PC-3 (cell line): ENCODE measurements at regions not wholly inside any gene's neighbourhood (a gene's known extent, or its start where the extent isn't known, plus 50 kb on each side); places are given as distances from the start of the nearest gene placed in this dataset.

ENCODE experiments used
- ATAC-seq: fragments of 200-7000 bp; cut with Tn5 transposase; 2 replicates; pipeline ENCODE4 v1.9.1; 2020; ENCODE audit warnings: mild to moderate bottlenecking, moderate library complexity
- BruUV-seq: library from RNA; stranded (reverse); fragments of 400-500 nt; replicated peaks from 2 replicates; lab custom pipeline; 2021; lab: Mats Ljungman, UMichigan
- CTCF ChIA-PET: fragments of 300-600 bp; sonication (Branson Sonifier 250); formaldehyde crosslinking; loops from one replicate; lab custom pipeline; 2022; ENCODE audit warnings: antibody characterized with exemption; lab: Charles Lee
- POLR2A ChIA-PET: fragments of 300-600 bp; sonication (Branson Sonifier 250); formaldehyde crosslinking; loops from one replicate; lab custom pipeline; 2022; ENCODE audit warnings: antibody characterized with exemption; ENCODE audit not compliant: unreplicated experiment; lab: Charles Lee
- DNase-seq: peaks from one replicate; pipeline ENCODE4 v3.0.0-alpha.2; 2015
- H2AFZ ChIP-seq: fragments of 300-600 bp; sonication (generic); 2 replicates; pipeline ENCODE4 v1.6.0; 2016; ENCODE audit warnings: antibody characterized with exemption, low read length
- H3F3A ChIP-seq: fragments of 300-600 bp; sonication (generic); one replicate; pipeline ENCODE4 v1.6.0; 2017; ENCODE audit warnings: antibody characterized with exemption, low read length, control low read depth, mild to moderate bottlenecking; ENCODE audit not compliant: unreplicated experiment
- H3K27ac ChIP-seq: fragments of 300-600 bp; sonication (generic); 2 replicates; pipeline ENCODE4 v1.5.1; 2016; ENCODE audit warnings: mild to moderate bottlenecking, low read length
- H3K27me3 ChIP-seq: fragments of 300-600 bp; sonication (generic); 2 replicates; pipeline ENCODE4 v1.6.1; 2016; ENCODE audit warnings: low read length, mixed read lengths
- H3K36me3 ChIP-seq: fragments of 300-600 bp; sonication (generic); 2 replicates; pipeline ENCODE4 v1.6.1; 2016; ENCODE audit warnings: low read depth, mixed run types, low read length, mixed read lengths
- H3K4me1 ChIP-seq: fragments of 300-600 bp; sonication (generic); 2 replicates; pipeline ENCODE4 v1.5.1; 2016; ENCODE audit warnings: low read length; ENCODE audit not compliant: insufficient read depth
- H3K4me2 ChIP-seq: fragments of 300-600 bp; sonication (generic); 2 replicates; pipeline ENCODE4 v1.6.0; 2016; ENCODE audit warnings: low read length
- H3K4me3 ChIP-seq: fragments of 300-600 bp; sonication (generic); 2 replicates; pipeline ENCODE4 v1.5.1; 2016; ENCODE audit warnings: mild to moderate bottlenecking, low read length, mixed read lengths
- H3K79me2 ChIP-seq: fragments of 300-600 bp; sonication (generic); 2 replicates; pipeline ENCODE4 v1.6.1; 2017; ENCODE audit warnings: low read length, mixed read lengths
- H3K9ac ChIP-seq: fragments of 300-600 bp; sonication (generic); 2 replicates; pipeline ENCODE4 v1.6.0; 2016; ENCODE audit warnings: mild to moderate bottlenecking, low read length
- H3K9me2 ChIP-seq: fragments of 300-600 bp; sonication (generic); replicated peaks from 2 replicates; pipeline ENCODE4 v1.6.1; 2016; ENCODE audit warnings: mixed run types, low read length, mixed read lengths
- H3K9me3 ChIP-seq: fragments of 300-600 bp; sonication (generic); 2 replicates; pipeline ENCODE4 v1.6.1; 2016; ENCODE audit warnings: low read length, mixed read lengths
- H4K20me1 ChIP-seq: fragments of 300-600 bp; sonication (generic); 2 replicates; pipeline ENCODE4 v1.6.1; 2016; ENCODE audit warnings: low read length, mixed read lengths
- EZH2 ChIP-seq: fragments of 300-600 bp; sonication (generic); IDR thresholded peaks from one replicate; pipeline ENCODE4 v1.6.1; 2017; ENCODE audit warnings: antibody characterized with exemption, mild to moderate bottlenecking, low read length; ENCODE audit not compliant: unreplicated experiment
- EZH2phosphoT487 ChIP-seq: fragments of 300-600 bp; sonication (generic); IDR thresholded peaks from 2 replicates; pipeline ENCODE4 v1.6.1; 2018; ENCODE audit warnings: mild to moderate bottlenecking, antibody characterized with exemption, low read length, borderline replicate concordance
- intact Hi-C: fragments of 100-400 bp; cut with micrococcal nuclease; formaldehyde crosslinking; loops from 2 replicates; pipeline ENCODE4 v1.9.0; 2023
- TF ChIP-seq, protein P1 (sequence below): fragments of 300-600 bp; sonication (generic); conservative IDR thresholded peaks from 2 replicates; pipeline ENCODE4 v1.5.1; 2017; ENCODE audit warnings: antibody characterized with exemption, low read depth, mild to moderate bottlenecking, low read length

DNA sequence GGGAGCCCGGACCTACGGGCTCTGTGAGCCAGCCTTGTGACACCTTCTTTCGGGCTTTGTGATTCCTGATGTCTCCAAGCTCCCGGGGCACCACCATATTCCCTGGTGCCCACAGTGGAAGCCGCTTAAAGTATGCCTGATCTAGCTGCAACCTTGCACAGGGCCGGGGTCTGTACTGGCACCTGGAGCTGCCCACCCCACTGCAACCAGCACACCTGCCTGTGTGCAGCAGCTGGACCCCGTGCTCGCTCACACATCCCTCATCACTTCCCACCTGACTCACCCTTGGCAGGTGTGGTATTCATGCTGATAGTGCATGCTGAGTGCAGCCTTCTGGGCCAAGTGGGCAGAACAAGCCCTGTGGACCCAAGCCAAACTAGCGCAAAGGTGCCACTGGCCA, 1981.1 kb upstream of the PCDH20 start:
- Histone ChIP-seq H3F3A (no peaks in the 10 kb centered on the region), H2AFZ (no peak overlapping the region), H3K27me3 (no peaks in the 10 kb centered on the region), H3K9me3 (no peaks in the 10 kb centered on the region), H3K79me2 (no peaks in the 10 kb centered on the region), H3K9ac (no peak overlapping the region), H3K4me3 (no peak overlapping the region), H3K36me3 (no peaks in the 10 kb centered on the region), H3K27ac (no peak overlapping the region), H4K20me1 (no peaks in the 10 kb centered on the region), H3K9me2 (no peaks in the 10 kb centered on the region), H3K4me1 (no peaks in the 10 kb centered on the region), H3K4me2 (no peak overlapping the region)
- BruUV-seq = no TSS peak
- ChIA-PET POLR2A (no interaction called here), CTCF (no interaction called here)
- DNase-seq = no peak
- no peak for ATAC-seq
- TF ChIP-seq EZH2phosphoT487 (no peak), EZH2 (no peak)
- TF ChIP-seq, protein P1, sequence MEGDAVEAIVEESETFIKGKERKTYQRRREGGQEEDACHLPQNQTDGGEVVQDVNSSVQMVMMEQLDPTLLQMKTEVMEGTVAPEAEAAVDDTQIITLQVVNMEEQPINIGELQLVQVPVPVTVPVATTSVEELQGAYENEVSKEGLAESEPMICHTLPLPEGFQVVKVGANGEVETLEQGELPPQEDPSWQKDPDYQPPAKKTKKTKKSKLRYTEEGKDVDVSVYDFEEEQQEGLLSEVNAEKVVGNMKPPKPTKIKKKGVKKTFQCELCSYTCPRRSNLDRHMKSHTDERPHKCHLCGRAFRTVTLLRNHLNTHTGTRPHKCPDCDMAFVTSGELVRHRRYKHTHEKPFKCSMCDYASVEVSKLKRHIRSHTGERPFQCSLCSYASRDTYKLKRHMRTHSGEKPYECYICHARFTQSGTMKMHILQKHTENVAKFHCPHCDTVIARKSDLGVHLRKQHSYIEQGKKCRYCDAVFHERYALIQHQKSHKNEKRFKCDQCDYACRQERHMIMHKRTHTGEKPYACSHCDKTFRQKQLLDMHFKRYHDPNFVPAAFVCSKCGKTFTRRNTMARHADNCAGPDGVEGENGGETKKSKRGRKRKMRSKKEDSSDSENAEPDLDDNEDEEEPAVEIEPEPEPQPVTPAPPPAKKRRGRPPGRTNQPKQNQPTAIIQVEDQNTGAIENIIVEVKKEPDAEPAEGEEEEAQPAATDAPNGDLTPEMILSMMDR = no peak
- intact Hi-C loops = no loop called here

DNA sequence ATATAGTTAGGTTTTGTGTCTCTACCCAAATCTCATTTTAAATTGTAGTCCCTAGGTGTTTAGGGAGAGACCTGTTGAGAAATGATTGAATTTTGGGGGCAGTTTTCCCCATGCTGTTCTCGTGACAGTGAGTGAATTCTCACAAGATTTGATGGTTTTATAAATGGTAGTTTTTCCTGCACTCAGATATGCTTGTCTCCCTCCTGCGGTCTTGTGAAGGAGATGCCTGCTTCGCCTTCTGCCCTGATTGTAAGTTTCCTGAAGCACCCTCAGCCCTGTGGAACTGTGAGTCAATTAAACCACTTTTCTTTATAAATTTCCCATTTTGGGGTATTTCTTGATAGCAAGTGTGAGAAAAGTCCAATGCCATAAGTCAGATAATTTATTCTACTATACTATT, 1977.5 kb upstream of the PCDH20 start:
- Histone ChIP-seq H3F3A (no peaks in the 10 kb centered on the region), H3K4me2 (no peak overlapping the region), H3K27me3 (no peaks in the 10 kb centered on the region), H3K4me1 (no peaks in the 10 kb centered on the region), H3K36me3 (no peaks in the 10 kb centered on the region), H3K9ac (no peak overlapping the region), H3K9me3 (no peaks in the 10 kb centered on the region), H2AFZ (no peak overlapping the region), H3K79me2 (no peaks in the 10 kb centered on the region), H4K20me1 (no peaks in the 10 kb centered on the region), H3K9me2 (no peaks in the 10 kb centered on the region), H3K4me3 (no peak overlapping the region), H3K27ac (no peak overlapping the region)
- DNase-seq (no peak), ATAC-seq (no peak)
- intact Hi-C loops = no loop called here
- BruUV-seq = no TSS peak
- TF ChIP-seq EZH2phosphoT487 = no peak
- TF ChIP-seq EZH2 = no peak
- TF ChIP-seq, protein P1 = no peak
- POLR2A ChIA-PET = no interaction called here
- CTCF ChIA-PET = no interaction called here

DNA sequence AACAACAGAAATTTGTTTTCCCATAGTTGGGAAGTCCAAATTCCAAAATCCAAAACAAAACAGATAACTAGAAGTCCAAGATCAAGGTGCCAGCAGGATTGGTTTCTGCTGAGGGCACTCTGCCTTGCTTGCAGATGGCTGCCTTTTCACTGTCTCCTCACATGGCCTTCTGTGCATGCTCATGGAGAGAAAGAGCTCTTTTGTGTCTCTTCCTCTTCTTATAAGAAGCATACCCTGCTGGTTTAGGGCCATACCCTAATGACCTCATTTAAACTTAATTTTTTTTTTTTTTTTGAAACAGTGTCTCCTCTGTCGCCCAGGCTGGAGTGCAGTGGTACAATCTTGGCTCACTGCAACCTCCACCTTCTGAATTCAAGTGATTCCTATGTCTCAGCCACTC, 1974.1 kb upstream of the PCDH20 start:
- H2AFZ ChIP-seq = no peak overlapping the region
- TF ChIP-seq, protein P1 = no peak
- no peak for TF ChIP-seq EZH2
- no peak for TF ChIP-seq EZH2phosphoT487
- no peak overlapping the region for H3K9ac ChIP-seq
- DNase-seq (no peak), ATAC-seq (no peak)
- intact Hi-C loops = no loop called here
- no peaks in the 10 kb centered on the region for H3K79me2 ChIP-seq
- no TSS peak for BruUV-seq
- H3F3A ChIP-seq = no peaks in the 10 kb centered on the region
- H3K9me3 ChIP-seq = no peaks in the 10 kb centered on the region
- ChIA-PET POLR2A (no interaction called here), CTCF (interaction anchor here (0.7 kb wide), 1 partner anchor 137 kb away, joined by 4 read pairs; no protein-coding TSS in a partner anchor)
- H3K27me3 ChIP-seq = no peaks in the 10 kb centered on the region
- no peak overlapping the region for H3K4me3 ChIP-seq
- H3K4me2 ChIP-seq = no peak overlapping the region
- no peaks in the 10 kb centered on the region for H3K4me1 ChIP-seq
- H3K27ac ChIP-seq = no peak overlapping the region
- no peaks in the 10 kb centered on the region for H4K20me1 ChIP-seq
- no peaks in the 10 kb centered on the region for H3K9me2 ChIP-seq
- no peaks in the 10 kb centered on the region for H3K36me3 ChIP-seq
